Glutamatergic neuron (in vitro differentiated cells): ENCODE measurements at regions not wholly inside any gene's neighbourhood (a gene's known extent, or its start where the extent isn't known, plus 50 kb on each side); places are given as distances from the start of the nearest gene placed in this dataset.

Source experiments
- DNase-seq: peaks from one replicate; pipeline ENCODE4 v3.0.0; 2022
- H3K27ac Mint-ChIP-seq: one replicate; pipeline ENCODE4 v1.8.0; 2020; ENCODE audit warnings: mild to moderate bottlenecking, mixed read lengths, inconsistent platforms; ENCODE audit not compliant: unreplicated experiment
- H3K27me3 Mint-ChIP-seq: one replicate; pipeline ENCODE4 v1.8.0; 2020; ENCODE audit warnings: mild to moderate bottlenecking, moderate library complexity, mixed read lengths, inconsistent platforms; ENCODE audit not compliant: unreplicated experiment
- H3K36me3 Mint-ChIP-seq: one replicate; pipeline ENCODE4 v1.8.0; 2020; ENCODE audit warnings: mild to moderate bottlenecking, mixed read lengths, inconsistent platforms; ENCODE audit not compliant: unreplicated experiment
- H3K4me1 Mint-ChIP-seq: one replicate; pipeline ENCODE4 v1.8.0; 2020; ENCODE audit warnings: mild to moderate bottlenecking, low read depth, mixed read lengths, inconsistent platforms; ENCODE audit not compliant: unreplicated experiment
- H3K4me3 Mint-ChIP-seq: one replicate; pipeline ENCODE4 v1.8.0; 2020; ENCODE audit warnings: mild to moderate bottlenecking, mixed read lengths, inconsistent platforms; ENCODE audit not compliant: unreplicated experiment
- H3K9me3 Mint-ChIP-seq: one replicate; pipeline ENCODE4 v1.8.0; 2020; ENCODE audit warnings: mild to moderate bottlenecking, moderate library complexity, mixed read lengths, inconsistent platforms; ENCODE audit not compliant: unreplicated experiment
- CTCF ChIP-seq: fragments of 200-600 bp; sonication (generic); IDR thresholded peaks from one replicate; pipeline ENCODE4 v1.5.0; 2021; ENCODE audit not compliant: partially characterized antibody, unreplicated experiment

DNA sequence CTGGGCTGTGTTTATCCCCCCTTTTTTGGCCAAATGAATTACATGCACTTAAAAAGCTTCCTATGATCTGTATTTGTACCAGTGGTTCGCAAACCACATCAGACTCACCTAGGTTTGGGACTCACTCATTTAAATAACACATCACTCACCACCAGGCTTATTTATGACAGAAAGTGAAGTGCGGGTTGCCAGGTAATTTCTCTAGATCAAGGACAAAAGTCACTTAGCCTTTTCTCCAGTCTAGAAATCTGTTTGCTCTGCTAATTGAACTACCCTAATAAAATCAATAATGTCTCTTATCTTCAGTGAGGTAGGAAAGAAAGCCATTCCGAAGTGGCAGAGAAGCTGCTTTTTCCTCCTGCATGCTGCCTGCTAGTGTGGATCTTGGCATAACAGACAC, 88.1 kb upstream of the SLC8A1 start:
- Mint-ChIP-seq H3K9me3 (no peaks in the 10 kb centered on the region), H3K4me1 (no peaks in the 10 kb centered on the region), H3K27ac (no peak overlapping the region), H3K27me3 (no peaks in the 10 kb centered on the region), H3K4me3 (no peak overlapping the region), H3K36me3 (no peaks in the 10 kb centered on the region)
- no peak for DNase-seq
- no peak for TF ChIP-seq CTCF

GRCh38 chr2:40543381-40543780, 91.5 kb upstream of the SLC8A1 start:
- no peak for DNase-seq
- Mint-ChIP-seq H3K36me3 (no peaks in the 10 kb centered on the region), H3K27ac (no peak overlapping the region), H3K4me3 (no peak overlapping the region), H3K9me3 (no peaks in the 10 kb centered on the region), H3K27me3 (no peaks in the 10 kb centered on the region), H3K4me1 (no peaks in the 10 kb centered on the region)
- TF ChIP-seq CTCF = no peak

DNA sequence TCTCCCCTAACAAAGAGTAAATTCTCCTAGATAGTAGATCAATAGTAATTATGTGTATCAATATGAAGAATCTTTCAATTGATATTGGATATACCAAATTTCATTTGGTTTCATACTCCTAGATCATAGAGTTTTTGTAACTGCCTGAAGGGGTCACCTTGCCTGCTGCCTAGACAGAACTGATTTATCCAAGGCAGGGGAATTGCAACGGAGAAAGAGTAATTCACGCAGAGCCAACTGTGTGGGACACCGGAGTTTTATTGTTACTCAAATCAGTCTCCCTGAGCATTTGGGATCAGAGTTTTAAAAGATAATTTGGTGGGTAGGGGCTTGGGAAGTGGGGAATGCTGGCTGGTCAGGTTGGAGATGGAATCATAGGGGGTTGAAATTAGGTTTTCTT, 92.2 kb upstream of the SLC8A1 start:
- Mint-ChIP-seq H3K4me1 (no peaks in the 10 kb centered on the region), H3K27me3 (no peaks in the 10 kb centered on the region), H3K9me3 (no peaks in the 10 kb centered on the region), H3K4me3 (no peak overlapping the region), H3K36me3 (no peaks in the 10 kb centered on the region), H3K27ac (no peak overlapping the region)
- no peak for TF ChIP-seq CTCF
- DNase-seq = no peak

DNA sequence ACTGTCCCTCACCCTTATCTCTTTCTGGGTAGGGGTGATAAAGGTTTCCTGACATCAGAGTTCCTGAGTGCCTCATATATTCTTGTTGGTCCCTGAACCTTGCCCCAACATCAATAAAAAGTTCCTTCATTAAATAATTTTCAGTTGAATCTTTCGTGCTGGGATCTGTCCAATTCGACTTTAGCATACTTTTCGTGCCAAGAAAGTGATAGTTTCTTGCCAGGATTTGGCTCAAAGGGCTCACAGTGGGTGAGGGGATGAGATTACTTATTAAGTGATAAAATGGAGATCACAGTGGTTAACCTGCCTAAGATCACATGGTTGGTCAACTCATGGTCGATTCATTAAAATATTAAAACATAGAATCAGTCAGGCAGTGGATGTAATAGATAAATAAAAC, 93.8 kb upstream of the SLC8A1 start:
- Mint-ChIP-seq H3K36me3 (no peaks in the 10 kb centered on the region), H3K4me3 (no peak overlapping the region), H3K27ac (no peak overlapping the region), H3K27me3 (no peaks in the 10 kb centered on the region), H3K4me1 (no peaks in the 10 kb centered on the region), H3K9me3 (no peaks in the 10 kb centered on the region)
- no peak for DNase-seq
- no peak for TF ChIP-seq CTCF

DNA sequence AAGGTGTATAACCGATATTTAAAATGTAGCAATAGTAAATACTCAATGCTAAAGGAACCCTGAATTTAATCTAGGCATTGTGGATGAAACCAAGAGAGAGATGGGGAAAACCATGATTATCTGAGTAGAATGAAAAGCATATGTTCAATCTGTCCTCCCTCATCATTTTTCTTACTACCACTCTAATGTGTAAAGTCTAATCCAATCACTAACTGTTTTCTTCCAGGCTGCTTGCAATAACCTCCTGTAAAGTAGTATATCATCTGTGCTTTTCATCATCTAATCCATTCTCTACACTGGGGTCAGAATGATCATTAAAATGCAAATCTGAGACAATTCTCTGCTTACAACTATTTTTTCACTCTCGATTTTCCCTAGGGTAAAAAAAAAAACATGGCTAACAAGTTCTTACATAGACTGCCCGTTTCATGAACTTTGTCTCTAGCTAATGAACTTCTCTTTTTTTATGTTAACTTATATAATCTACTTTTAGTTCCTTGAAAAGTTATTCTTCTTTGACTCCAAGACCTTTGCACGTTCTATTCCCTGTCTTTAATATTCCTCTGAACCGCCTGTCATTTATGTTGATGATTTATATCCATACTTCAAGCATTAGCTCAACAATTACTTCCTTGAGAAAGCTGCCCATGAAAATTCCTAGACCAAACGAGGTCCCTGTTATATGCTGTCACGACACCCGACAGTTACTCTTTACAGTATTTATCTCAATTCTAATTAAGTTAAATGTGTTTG, 94.7 kb upstream of the SLC8A1 start:
- no peak overlapping the region for H3K27ac Mint-ChIP-seq
- no peaks in the 10 kb centered on the region for H3K27me3 Mint-ChIP-seq
- no peak for TF ChIP-seq CTCF
- DNase-seq = no peak
- H3K9me3 Mint-ChIP-seq = no peaks in the 10 kb centered on the region
- H3K4me3 Mint-ChIP-seq = no peak overlapping the region
- H3K36me3 Mint-ChIP-seq = no peaks in the 10 kb centered on the region
- H3K4me1 Mint-ChIP-seq = no peaks in the 10 kb centered on the region
